HCT116 (cell line): ENCODE measurements at regions not wholly inside any gene's neighbourhood (a gene's known extent, or its start where the extent isn't known, plus 50 kb on each side); places are given as distances from the start of the nearest gene placed in this dataset.

Experiments used
- CTCF ChIP-seq, 3 experiments: fragments of 200-600 bp in 1 of 3; sonication (generic) in 1 of 3; IDR thresholded peaks in 2 of 3; conservative IDR thresholded peaks in 1 of 3; 2 replicates each; pipeline ENCODE4 v1.5.1; 2012 to 2017; ENCODE audit warnings: low read depth in 2 of 3, low read length in 2 of 3, antibody characterized with exemption in 1 of 3, borderline replicate concordance in 1 of 3, control low read depth in 1 of 3, mild to moderate bottlenecking in 1 of 3, mixed read lengths in 1 of 3, mixed run types in 1 of 3, moderate library complexity in 1 of 3; ENCODE audit not compliant: insufficient read depth in 1 of 3
- EZH2 ChIP-seq: fragments of 200-600 bp; sonication (generic); IDR thresholded peaks from 2 replicates; pipeline ENCODE4 v1.6.1; 2017; ENCODE audit warnings: antibody characterized with exemption, mixed run types
- POLR2A ChIP-seq: IDR thresholded peaks from 2 replicates; pipeline ENCODE4 v1.7.0; 2011; ENCODE audit warnings: borderline replicate concordance; ENCODE audit not compliant: insufficient read depth, insufficient read length; ENCODE audit errors: extremely low read depth
- ZBTB33 ChIP-seq: IDR thresholded peaks from 2 replicates; pipeline ENCODE4 v1.6.1; 2011; ENCODE audit warnings: mild to moderate bottlenecking, low read length, moderate library complexity; ENCODE audit not compliant: insufficient replicate concordance; ENCODE audit errors: extremely low read depth

- TF ChIP-seq ZBTB33 = no peak
- TF ChIP-seq POLR2A = no peak
- no peak for TF ChIP-seq EZH2
- TF ChIP-seq CTCF (IDR thresholded peaks at IDR 0.05 in 2 of 3, conservative IDR thresholded peaks at IDR 0.05 in 1 of 3; ENCODE audit: borderline replicate concordance in 1 of 3, insufficient read depth in 1 of 3, low read depth in 2 of 3, low read length in 2 of 3) = no peak
Measured at GRCh38 chr6:67676892-67677291, 958.2 kb upstream of the ADGRB3 start.
